ENCODE measurements at regions not wholly inside any gene's neighbourhood (a gene's known extent, or its start where the extent isn't known, plus 50 kb on each side); places are given as distances from the start of the nearest gene placed in this dataset.

GRCh38 chr5:168167338-168167737, 124.1 kb upstream of the WWC1 start:
- Histone ChIP-seq H3K27me3 (ENCODE audit: low read length) (no peaks in the 10 kb centered on the region), H3K36me3 (ENCODE audit: low read length) (no peaks in the 10 kb centered on the region), H3K9ac (ENCODE audit: low read length) (no peak overlapping the region)

GRCh38 chr5:168168978-168169698, 122.3 kb upstream of the WWC1 start:
- no peak overlapping the region for H2AFZ ChIP-seq (ENCODE audit: low read depth, low read length, severe bottlenecking)

More at GRCh38 chr5:168167338-168167737, 124.1 kb upstream of the WWC1 start:
- Histone ChIP-seq H3K9me2 (replicated peaks; ENCODE audit: insufficient read depth, low read length) (no peaks in the 10 kb centered on the region), H3K79me2 (ENCODE audit: insufficient read depth, low read length) (no peaks in the 10 kb centered on the region), H4K20me1 (ENCODE audit: low read depth, low read length) (no peaks in the 10 kb centered on the region), H3K27ac (ENCODE audit: low read depth, low read length) (no peak overlapping the region), H2AFZ (ENCODE audit: low read depth, low read length, severe bottlenecking) (no peak overlapping the region), H3K4me2 (ENCODE audit: low read depth, low read length, poor library complexity, severe bottlenecking) (no peak overlapping the region), H3K4me3 (ENCODE audit: insufficient read depth, low read length, poor library complexity, severe bottlenecking) (no peak overlapping the region), H3F3A (ENCODE audit: insufficient read depth) (no peaks in the 10 kb centered on the region), H3K9me3 (ENCODE audit: insufficient read depth, low read length) (no peaks in the 10 kb centered on the region)
- TF ChIP-seq CTCF (IDR thresholded peaks at IDR 0.05; ENCODE audit: insufficient read depth, low read length, poor library complexity, severe bottlenecking) (no peak), EZH2phosphoT487 (conservative IDR thresholded peaks at IDR 0.05; ENCODE audit: low read length) (no peak)

GRCh38 chr5:168169791-168170190, 121.7 kb upstream of the WWC1 start:
- H3F3A ChIP-seq (ENCODE audit: insufficient read depth), result no peaks in the 10 kb centered on the region
- H3K36me3 ChIP-seq (ENCODE audit: low read length), result no peaks in the 10 kb centered on the region
- TF ChIP-seq EZH2phosphoT487 (conservative IDR thresholded peaks at IDR 0.05; ENCODE audit: low read length) (no peak), CTCF (IDR thresholded peaks at IDR 0.05; ENCODE audit: insufficient read depth, low read length, poor library complexity, severe bottlenecking) (no peak)
- H4K20me1 ChIP-seq (ENCODE audit: low read depth, low read length), result no peaks in the 10 kb centered on the region
- no peak overlapping the region for H2AFZ ChIP-seq (ENCODE audit: low read depth, low read length, severe bottlenecking)
- no peak overlapping the region for H3K9ac ChIP-seq (ENCODE audit: low read length)
- no peak overlapping the region for H3K4me3 ChIP-seq (ENCODE audit: insufficient read depth, low read length, poor library complexity, severe bottlenecking)
- no peak overlapping the region for H3K4me2 ChIP-seq (ENCODE audit: low read depth, low read length, poor library complexity, severe bottlenecking)
- H3K27me3 ChIP-seq (ENCODE audit: low read length), result no peaks in the 10 kb centered on the region
- no peak overlapping the region for H3K27ac ChIP-seq (ENCODE audit: low read depth, low read length)
- no peaks in the 10 kb centered on the region for H3K9me3 ChIP-seq (ENCODE audit: insufficient read depth, low read length)
- no peaks in the 10 kb centered on the region for H3K79me2 ChIP-seq (ENCODE audit: insufficient read depth, low read length)
- no peaks in the 10 kb centered on the region for H3K9me2 ChIP-seq (replicated peaks; ENCODE audit: insufficient read depth, low read length)

More at GRCh38 chr5:168168978-168169698, 122.3 kb upstream of the WWC1 start:
- H4K20me1 ChIP-seq (ENCODE audit: low read depth, low read length), result no peaks in the 10 kb centered on the region
- no peak overlapping the region for H3K4me2 ChIP-seq (ENCODE audit: low read depth, low read length, poor library complexity, severe bottlenecking)
- H3F3A ChIP-seq (ENCODE audit: insufficient read depth), result no peaks in the 10 kb centered on the region
- no peaks in the 10 kb centered on the region for H3K36me3 ChIP-seq (ENCODE audit: low read length)
- no peaks in the 10 kb centered on the region for H3K9me3 ChIP-seq (ENCODE audit: insufficient read depth, low read length)
- H3K9ac ChIP-seq (ENCODE audit: low read length), result no peak overlapping the region
- H3K9me2 ChIP-seq (replicated peaks; ENCODE audit: insufficient read depth, low read length), result no peaks in the 10 kb centered on the region
- no peak overlapping the region for H3K4me3 ChIP-seq (ENCODE audit: insufficient read depth, low read length, poor library complexity, severe bottlenecking)
- TF ChIP-seq CTCF (IDR thresholded peaks at IDR 0.05; ENCODE audit: insufficient read depth, low read length, poor library complexity, severe bottlenecking) (no peak), EZH2phosphoT487 (conservative IDR thresholded peaks at IDR 0.05; ENCODE audit: low read length) (no peak)
- H3K27me3 ChIP-seq (ENCODE audit: low read length), result no peaks in the 10 kb centered on the region
- no peak overlapping the region for H3K27ac ChIP-seq (ENCODE audit: low read depth, low read length)
- no peaks in the 10 kb centered on the region for H3K79me2 ChIP-seq (ENCODE audit: insufficient read depth, low read length)

Data from SU-DHL-6 (cell line).